ENCODE measurements at regions not wholly inside any gene's neighbourhood (a gene's known extent, or its start where the extent isn't known, plus 50 kb on each side); places are given as distances from the start of the nearest gene placed in this dataset.

DNA sequence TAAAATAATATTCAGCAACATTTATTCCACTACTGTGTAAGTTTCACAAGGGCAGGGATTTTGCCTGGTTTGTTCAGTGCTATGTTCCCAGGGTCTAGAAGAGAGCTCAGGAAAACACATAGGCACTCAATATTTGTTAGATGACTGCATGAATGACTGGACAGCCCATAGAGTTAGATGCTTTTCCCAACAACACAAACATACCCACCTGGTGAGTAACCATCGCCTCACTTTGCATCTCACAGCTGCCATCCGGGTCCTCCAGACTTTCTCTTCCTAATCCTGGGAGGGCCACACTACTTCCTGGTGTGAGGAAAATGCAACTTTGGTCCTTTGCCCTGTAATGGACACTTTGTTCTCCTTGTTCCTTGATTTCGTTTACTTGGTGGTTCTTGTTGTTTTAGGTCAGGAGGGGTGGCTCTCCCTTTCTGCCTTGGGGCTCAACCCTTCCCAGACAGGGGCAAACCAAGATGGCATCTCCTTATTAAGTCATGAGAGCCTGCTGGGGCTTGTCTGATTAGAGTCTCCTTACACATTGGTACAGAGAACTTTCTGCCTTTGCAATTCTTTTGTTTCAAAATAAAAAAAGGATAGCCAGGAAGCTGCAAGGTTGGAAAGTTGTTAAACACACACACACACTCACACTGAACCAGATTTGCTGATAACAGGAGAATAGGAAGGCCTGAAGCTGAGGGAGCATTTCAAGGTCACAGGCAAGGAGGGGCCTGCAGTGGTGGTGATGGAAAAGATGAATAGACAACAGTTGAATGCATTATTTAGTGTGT is 190.6 kb downstream of the MID1IP1 start:
- DNase-seq (ENCODE audit: low read depth): no peak

DNA sequence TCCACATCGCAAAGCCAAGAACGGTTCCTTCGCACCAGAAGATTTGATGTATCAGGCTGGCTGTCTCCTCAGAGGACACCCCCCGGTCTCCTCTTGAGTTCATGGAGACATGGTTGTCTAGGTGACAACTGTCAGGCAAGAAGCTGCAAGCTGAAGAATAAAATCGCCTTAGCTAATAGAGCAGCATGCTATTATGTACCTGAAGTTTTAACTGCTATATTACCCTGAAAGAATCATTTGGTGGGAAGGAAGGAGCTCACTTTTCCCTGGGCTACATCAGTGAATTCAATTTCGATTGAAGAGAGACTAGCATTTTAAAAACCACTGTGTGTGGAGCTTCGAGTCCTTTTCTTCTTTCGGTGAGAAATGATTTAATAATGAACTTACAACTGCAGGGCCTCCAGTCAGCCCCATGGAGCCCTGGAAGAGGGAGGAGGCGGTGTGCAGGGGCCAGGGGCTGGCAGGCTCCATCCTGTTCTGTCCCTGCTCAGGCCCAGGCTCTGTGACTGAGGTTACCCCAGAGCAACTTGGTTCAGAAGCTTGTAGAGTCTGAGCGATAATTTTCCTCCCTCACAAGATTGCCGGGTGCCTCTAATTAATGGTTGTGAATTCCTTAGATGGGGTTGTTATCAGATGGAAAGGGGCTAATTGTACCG is 191.3 kb downstream of the MID1IP1 start:
- no peak for DNase-seq (ENCODE audit: low read depth)

DNA sequence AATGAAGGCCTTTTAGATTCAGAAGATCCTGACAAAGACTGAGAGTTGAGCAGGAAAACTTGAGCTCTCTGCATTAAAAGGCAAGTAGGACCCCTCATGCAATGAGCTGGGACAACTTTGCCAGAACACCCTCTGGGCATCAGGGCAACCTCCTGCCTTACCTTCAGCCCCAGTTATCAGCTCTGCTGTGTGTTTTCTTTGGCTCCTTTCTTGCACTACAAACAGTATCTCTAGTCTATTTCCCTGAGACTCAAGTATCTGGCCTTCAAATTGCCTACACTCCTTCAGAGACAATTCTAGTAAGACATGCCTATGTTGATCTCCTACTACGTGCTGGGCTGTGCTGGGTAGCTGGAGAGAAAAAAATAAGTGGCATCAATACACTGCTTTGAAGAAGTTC is 192.2 kb downstream of the MID1IP1 start:
- no peak for DNase-seq (ENCODE audit: low read depth)

DNA sequence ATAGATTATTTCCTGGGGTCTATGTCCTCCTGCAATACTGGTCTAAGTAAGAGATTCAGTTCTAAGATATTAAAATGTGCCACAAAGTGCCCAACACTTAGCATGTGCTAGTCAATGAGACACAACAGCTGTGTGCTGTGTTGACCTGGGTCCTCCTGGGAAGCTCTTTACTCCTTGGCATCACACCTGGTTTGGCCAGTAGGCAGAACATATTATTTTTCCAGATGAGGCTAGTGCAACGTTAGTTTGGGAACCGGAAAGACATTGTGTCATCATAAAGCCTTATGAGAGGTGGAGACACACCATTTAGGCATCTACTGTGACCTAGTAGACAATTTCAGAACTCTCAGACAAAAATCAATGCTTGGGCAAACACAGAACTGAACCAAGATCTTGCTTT is 197.8 kb downstream of the MID1IP1 start:
- no peak for DNase-seq (ENCODE audit: low read depth)

DNA sequence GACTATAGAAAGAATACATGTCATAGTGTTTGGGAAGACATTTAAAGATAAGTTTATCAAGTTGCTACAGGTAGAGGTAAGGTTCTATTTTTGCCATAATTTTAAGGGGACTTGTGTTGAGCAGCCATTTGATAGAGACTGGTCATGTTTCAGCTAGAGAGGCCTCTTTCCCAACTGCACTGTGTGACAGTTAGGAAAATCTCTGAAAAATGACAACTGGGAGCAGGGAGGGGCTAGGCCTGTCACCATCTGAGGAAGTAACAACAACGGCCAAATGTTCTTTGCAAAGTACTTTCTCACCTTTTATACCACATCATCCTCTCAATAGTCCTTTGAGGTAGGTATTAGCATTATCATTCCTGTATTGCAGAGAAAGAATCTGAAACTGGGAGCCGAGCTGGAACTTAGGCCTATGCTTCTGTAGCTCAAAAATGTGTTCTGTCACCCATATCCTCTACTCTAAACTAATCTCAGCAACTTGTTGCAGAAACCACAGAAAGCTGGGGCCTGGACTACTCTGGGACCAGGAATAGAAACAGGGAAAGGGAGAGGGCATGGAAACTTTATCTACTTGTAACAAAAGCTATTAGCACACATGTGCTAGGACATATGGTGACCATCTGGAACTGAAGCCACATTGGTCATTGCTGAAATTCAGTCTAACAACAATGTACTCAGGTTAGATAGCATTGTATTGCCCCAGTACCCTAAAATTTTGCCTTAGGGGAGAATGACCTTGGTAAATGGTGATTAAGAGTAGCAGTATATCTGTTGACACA is 198.9 kb downstream of the MID1IP1 start:
- DNase-seq (ENCODE audit: low read depth): no peak

DNA sequence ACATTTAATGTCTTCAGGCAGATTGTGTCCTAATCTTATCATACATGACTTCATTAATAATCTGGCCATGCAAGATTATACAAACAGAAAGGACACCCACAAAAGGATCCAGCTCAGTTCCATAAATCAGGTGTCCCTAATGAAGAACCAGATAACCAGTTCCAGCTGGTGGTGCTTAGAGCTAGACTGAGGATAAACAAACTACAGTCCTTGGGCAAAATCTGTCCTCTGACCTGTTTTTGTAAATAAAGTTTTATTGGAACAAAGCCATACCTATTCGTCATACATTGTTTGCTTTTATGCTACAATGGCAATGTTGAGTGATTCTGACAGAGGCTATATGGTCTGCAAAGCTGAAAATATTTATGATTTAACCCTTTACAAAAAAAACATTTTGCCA is 199.5 kb downstream of the MID1IP1 start:
- DNase-seq (ENCODE audit: low read depth): no peak

DNA sequence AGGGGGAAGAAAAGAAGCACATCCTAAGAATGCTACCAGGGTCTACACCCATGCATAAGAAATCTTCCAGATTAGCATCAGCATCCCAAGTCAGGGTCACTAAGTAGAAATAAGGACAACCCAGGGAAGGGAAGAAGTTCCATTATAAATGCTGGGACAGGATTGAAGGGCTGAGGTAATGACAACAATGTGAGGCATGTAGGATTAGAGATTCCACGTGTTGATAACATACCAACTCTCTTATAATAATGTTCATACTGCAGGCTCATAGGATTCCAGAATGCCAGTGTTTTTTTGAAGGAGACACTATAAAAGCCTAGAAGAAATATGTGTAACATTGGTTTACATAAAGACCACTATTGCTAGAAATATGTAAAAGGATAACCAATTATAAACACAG is 201.2 kb downstream of the MID1IP1 start:
- DNase-seq (ENCODE audit: low read depth): no peak

DNA sequence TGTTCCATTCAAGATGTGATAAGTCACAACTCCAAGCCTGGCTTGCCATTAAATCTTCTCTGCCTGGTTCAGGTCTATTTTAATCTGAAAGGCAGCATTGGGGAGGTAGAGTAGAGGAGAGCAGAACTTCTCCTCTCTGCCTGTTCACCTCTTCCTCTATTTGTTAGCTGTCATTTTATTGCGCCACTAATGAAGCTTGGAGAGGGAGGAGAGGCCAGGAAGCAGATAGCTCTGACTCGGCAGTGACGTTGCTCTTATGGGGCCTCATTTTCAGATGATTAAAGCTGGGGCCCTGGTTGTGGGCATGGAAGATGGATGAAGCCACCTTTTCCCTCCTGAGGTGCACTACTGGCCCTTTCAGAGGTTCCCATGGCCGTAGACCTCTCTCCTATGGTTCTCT is 207.3 kb downstream of the MID1IP1 start:
- DNase-seq (ENCODE audit: low read depth): no peak

DNA sequence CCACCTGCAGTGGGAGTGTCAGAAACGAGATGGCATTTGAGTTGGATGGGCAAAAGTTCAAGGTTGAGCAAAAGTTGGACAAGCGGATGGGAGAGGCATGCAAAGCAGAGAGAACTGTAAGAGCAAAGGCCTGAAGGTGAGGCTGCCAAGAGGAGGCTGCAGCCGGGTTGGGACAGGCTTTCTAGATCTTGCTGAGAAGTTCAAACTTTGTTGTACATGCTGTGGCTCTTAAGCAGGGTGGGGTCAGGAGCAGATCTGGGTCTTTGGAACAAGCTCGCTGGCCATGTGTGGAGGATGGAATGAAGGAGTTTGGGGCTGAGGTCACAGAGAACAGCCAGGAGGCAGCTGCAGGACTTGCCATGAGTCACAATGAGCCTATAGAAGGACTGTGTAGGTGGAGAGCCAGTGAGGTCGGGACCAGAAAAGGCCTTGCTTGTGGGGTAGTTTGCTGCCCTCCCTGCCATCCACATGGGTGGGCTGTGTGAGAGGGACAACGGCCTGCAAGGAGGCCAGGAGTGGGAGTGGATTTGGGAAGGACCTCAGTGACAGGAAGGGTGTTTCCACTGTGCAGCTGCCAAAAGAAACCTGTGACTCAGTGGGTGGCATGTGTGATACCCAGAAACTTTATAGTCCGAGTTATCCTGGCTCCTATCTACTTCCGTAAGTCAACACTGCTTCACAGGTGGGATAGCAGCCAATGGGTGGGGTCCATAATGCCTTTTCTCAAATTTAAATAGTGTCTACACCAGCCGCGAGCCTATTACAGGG is 210.4 kb downstream of the MID1IP1 start:
- no peak for DNase-seq (ENCODE audit: low read depth)

DNA sequence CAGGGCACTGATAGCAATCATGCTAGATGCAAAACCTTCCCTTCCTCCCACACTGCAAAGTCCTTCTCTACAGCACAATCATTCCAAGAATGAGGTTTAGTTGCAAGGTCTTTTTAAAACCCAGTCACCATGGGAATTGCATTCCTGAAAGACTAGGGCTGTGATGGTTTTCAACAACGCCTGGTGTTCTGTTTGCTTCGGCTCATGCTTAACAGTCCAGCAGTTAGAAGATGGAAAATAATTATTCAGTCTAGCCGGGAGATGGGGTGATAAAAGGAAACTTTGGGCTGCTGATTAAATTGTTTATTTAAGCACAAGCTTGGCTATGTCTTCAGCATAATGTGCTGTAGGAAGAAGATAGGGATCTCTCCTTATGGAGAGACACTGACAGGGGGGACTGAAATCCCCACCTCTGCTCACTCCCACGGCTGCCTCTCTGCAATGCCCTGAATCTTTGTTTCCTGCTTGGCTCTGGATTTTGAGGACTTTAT is 211.4 kb downstream of the MID1IP1 start:
- no peak for DNase-seq (ENCODE audit: low read depth)

DNA sequence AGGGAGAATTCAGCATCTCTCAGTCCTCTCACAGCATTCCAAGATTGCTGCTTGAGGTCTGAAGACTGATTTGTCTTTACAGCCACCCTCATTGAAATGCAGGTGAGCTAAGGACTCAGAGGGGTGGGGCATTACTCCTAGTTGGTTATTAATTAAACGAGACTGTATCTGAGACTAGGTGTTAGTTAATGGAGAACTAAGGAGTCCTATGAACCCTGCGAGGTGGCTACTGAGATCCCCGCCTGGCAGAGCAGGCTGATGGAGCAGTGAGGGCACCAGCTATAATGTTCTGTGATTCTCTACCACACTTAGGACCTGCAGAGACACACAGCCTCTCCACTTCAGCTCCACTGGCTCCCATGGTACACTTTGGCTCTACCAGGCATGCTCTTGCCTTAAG is 215.3 kb downstream of the MID1IP1 start:
- DNase-seq (ENCODE audit: low read depth): no peak

DNA sequence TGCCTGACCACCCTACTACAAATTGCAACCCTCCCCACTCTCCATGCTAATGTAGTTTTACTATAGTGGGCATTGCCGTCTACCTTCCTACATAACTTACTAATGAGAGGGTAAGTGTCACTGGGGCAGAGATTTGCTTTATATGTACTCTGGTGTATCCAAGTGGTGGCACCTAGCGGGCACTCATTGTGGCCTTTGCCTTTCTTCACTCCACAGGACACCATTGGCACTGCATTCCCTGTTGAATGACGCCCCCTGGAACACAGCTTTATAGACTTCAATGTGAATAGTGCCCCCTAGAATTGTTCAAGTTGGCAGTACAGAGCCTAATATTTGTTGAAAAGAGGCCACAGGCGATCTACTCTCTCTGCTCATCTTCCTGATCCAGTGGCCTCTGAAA is 215.8 kb downstream of the MID1IP1 start:
- DNase-seq (ENCODE audit: low read depth): no peak

DNA sequence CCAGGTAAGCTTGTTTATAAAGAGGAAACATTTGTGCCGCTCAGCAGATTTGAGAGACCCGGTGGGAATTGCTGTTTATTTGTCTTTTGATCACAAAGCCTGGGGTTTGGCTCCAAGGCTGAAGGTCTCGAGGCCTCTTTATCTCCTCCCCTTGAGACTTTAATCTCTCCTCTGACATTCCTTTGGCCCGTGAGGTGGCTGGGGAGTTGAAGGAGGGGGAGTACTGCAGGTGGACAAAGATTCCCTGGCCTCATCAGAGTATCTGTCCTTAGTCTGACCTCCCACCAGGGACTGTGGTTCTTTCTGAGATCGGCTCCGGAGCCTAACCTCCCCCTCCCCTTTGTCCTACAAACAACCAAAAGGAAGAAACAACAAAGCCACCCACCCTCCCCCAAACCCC is 216.5 kb downstream of the MID1IP1 start:
- DNase-seq (ENCODE audit: low read depth): no peak

DNA sequence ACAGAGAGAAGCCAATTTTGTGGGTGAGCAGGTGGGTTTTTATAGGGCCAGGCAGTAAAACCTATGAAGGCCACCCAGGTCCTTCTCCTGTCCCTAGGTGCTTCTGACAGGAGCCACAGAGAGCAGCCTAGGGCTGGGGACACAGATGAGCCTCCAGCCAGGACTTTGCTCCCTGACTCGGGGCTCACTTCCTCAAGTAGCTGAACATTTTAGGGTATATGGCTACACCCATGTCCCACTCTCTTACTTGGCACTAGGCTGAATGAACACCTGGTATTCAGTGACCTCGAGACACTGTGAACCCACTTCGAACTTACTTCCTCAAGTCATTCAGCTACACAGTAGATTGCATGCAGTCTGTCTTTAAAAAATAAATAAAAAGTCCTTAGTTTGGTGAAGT is 217.3 kb downstream of the MID1IP1 start:
- no peak for DNase-seq (ENCODE audit: low read depth)

DNA sequence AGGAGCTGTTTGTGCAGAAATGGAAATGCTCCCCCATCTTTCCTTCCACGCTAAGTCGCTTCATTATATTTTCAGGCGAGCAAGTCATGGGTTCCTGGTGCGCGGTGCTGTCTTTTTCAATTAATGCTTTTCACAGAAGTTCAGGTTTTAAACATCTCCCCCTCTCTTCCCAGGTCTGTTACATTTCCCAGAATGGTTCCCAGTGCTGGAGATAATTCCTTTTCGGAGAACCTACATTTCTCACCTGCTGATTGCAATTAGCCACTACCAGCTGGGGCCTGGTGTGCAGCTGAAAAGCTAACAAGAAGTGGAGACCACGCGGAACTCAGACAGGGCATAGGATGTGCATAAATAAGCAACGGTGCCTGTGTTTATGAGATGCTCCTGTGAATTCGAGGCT is 217.8 kb downstream of the MID1IP1 start:
- DNase-seq (ENCODE audit: low read depth): no peak

DNA sequence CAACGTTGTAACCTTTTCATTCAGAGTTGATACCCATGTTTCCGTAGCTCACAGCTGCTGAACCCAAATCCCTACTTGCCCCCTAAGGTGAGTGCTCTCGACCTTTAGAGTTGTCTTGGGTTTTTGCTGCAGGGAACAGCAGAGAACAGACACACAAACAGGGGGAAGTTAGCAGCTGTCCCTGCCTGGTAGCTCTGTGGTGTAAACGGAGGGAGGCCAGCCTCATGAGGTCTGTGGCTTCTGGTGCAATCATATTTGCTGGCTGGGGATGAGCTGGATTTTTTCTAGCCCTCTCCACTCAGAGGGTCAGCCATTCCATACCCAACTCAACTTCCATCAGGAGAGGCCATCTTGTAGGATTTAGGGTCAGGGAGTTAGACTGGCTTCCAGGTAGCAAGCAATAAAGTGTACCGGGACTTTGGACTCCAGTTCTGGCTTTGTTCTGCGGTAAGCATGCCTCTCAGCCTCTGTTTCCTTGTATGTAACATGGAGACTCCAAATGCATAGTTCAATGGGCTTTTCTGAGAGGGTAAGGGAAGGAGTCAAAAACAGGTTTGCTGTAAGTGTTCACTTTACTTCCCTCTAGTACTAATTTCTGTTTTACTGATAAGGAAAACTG is 218.9 kb downstream of the MID1IP1 start:
- no peak for DNase-seq (ENCODE audit: low read depth)

DNA sequence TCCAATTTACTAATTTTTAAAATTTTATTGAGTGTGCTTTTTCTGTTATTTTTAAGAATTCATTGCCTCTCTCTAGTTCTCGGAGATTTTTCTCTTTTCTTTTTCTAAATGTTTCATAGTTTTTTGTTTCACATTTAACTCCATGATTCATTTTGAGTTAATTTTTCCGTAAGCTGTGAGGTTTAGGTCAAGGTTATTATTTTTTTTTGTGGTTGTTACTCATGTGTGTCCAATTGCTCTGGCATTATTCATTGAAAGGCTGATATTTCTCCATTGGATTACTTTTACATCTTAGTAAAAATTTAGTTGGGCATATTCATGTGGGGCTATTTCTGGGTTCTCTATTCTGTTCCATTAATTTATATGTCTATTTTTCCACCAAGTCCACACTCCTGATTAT is 220.8 kb downstream of the MID1IP1 start:
- no peak for DNase-seq (ENCODE audit: low read depth)

DNA sequence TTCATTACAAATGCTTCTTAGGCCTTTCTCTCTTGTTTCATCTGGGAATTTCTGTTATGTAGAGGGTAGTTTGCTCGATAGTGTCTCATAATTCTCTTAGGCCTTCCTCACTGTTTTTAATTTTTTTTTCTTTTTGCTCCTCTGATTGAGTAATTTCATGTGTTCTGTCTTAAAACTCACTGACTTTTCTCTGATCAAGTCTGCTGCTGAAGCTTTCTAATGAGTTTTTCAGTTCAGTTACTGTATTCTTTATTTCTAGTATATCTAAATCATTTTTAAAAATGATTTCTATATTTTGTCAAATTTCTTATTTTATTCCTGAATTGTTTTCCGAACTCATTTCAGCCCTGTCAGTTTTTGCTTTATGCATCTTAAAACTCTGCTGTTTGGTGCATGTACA is 228.0 kb downstream of the MID1IP1 start:
- DNase-seq (ENCODE audit: low read depth): no peak

DNA sequence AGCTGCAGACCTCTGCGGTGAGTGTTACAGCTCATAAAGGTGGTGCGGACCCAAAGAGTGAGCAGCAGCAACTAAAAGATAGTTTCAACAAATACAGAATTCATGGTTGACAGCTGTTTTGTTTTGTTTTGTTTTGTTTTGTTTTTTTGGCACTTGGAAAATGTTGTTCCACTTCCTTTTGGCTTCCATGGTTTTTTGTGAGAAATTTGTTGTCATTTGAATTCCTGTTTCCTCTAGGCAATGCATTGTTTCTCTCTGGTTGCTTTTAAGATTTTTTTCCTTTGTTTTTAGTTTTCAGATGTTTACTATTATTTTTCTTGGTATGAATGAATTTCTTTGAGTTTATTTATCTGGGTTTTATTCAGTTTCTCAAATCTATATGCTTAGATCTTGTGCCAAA is 229.4 kb downstream of the MID1IP1 start:
- DNase-seq (ENCODE audit: low read depth): no peak

DNA sequence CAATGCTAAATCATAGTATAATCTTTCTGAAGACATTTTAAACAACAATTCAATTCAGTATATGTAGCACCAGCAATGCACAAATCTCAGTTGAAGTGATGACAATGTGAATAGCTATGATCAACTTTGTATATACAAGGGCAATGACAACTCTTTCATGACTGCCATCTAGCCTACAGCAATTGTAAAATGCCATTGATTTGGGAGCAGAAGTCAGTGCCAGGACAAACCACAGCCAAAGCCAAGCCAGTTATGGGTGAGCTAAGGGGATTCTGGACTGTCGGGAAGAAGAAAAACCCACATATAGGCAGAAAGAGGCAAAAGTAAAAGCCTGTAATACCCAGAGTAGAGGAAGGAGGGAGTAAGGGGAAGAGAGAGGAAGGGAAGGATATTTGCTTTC is 238.6 kb downstream of the MID1IP1 start:
- DNase-seq (ENCODE audit: low read depth): no peak

DNA sequence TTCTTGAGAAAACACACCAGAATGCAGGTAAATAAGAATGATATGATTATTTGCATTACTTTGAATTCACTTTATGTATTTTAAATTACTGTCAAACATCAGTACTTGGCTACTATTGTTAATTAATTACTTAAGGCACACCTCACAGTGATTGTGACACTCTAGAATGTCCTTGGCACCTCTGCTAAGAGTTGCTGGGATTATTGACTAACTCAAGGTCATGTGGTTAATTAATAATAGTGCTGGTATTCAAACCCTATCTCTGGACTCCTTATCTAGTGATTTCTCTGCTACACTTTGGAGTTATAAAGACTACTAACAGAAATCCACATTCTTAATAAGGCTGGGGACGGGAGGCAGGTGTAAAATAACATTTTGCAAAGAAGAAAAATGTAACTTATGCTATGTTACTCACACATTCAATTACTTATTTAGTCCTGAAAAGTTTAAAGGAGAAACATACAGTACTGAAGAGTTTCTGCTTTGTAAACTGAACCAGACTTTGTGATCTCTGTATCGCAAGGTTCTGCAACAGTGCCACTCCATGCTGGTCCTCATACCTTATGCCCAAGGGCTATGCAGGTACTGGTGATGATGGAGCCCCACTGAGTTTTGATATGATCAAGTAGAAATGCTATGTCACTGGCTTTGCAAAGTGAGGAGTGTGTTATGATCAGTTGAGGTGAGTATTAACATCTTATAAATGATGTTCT is 242.7 kb downstream of the MID1IP1 start:
- DNase-seq (ENCODE audit: low read depth): no peak

Measured in iris pigment epithelial cell (primary cell).